HG03558 (cell line): ENCODE measurements at regions not wholly inside any gene's neighbourhood (a gene's known extent, or its start where the extent isn't known, plus 50 kb on each side); places are given as distances from the start of the nearest gene placed in this dataset.

Experiments used
- ATAC-seq: cut with Tn5 transposase; IDR thresholded peaks from one replicate; pipeline ENCODE4 v1.9.1; 2021; ENCODE audit warnings: moderate number of reproducible peaks; ENCODE audit not compliant: unreplicated experiment; ENCODE audit errors: extremely low read depth

DNA sequence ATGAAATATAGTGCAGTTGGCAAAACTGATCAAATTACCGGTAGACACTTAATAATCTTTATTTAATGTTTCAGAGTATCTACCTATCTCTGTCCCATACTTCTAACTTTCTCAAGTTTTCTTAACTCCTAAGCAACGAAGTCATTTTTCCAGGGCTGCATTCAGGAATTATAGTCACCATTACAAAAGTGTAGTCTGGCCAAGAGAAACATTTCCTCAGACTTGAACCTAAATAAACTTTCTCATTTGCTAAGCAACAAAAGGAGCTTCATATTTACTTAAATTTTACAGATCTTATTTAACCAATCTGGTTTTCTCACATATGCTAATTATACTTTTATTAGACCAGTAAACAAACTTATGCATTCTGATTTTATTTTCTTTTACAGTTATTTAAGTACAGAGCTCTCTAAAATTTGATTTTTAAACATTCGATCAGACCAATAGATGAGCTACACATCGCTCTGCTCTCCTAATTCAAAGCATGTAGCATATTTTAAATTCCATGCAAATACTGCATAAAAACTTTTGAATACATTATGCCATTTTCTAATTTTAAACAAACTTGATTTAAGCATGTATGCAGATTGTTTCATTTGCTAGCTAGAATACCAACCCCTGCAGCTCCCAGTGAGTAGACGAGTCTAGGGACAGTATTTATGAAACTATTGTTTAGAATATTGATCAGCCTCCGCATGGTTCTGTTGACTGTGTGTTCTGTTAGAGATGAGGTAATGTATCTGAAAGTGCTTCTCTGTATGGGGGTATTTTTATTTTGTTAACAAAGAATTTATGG, 201.4 kb downstream of the CHRM3 start:
- ATAC-seq: no peak

DNA sequence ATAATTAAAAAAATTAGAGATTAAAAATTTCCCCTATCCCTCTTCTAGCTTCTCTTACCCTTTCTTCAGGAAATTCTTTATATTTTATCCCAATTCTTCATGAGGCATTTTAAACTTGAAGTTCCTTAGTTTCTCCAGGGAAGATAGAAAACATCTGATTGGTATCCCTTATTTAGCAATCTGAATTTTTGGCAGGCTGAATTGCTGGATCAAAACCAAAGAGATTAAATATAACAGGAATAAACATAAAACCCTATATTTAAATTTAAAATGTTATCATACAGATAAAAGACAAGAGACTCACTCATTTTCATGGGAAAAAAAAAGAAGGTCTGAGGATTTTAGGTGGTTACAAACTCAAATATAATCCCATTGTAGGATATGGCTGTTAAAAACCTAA, 204.2 kb downstream of the CHRM3 start:
- ATAC-seq: no peak

DNA sequence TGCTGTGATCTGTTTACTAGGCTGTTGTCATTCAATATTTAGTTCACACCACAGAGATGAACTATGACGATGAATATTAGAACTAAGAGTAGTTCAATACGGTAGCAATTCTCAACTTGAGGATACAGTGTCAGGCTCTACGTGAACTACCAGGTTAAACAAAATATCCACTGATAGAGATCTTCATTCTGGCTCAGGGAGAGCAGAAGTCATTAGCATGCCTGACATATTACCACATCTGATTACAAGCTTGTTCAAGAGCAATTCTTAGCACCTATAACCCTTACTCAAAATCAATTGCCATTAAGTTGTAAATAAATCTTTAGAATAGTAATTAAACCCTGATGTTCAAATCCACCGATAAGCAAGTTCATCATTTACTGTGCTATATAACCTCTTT, 207.2 kb downstream of the CHRM3 start:
- no peak for ATAC-seq

DNA sequence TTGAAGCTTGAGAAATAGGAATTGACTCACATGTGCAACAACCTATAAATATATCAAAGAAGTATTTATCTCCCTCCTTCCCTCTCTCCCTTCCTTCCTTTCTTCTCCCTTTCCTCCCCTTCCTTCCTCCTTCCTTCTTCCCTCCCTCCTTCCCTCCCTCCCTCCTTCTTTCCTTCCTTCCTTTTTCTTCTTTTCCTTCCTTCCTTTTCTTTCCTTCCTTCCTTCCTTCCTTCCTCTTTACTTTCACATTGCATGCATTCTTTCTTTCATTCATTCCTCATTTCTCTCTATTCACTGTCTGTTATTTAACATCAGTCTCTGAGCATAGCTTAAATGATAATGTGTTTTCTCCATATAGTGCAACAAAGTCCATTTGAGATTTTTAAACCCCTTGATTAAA, 214.2 kb downstream of the CHRM3 start:
- ATAC-seq: no peak

DNA sequence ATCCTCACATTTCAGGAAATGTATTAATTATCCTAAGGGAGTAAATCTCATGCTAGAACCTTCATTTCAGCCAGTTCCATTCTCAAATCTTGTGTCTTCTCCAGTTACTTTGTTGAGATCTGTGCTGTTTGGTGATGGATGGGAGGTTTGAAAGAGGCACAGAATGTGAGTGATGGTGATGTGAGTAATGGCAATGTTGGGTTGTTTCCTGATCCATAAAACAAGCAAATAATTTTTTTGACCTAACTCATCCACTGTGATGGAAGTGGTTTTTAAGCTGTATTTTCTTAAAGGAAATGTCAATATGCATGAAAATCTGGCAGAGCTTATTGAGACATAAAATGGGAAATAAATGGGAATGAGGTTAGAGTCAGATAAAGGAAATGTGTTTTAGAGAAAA, 214.7 kb downstream of the CHRM3 start:
- no peak for ATAC-seq

DNA sequence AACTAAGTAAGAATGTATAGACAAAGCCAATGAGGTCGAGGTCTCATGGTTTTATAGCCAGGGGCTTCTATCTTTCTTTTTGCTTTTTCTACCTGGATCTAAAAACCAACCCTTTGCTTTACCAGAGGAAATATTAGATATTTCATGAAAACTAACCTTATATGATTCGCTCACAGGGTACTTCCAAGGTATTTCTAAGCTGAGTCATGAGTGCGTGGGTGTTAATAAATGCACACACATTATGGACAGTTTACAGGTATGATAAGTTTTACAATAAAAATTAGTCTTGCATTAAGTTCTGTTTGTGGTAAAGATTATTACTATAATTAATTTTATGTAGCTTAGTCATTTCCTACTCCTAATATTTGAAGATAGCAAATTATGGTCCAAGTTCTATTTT, 217.2 kb downstream of the CHRM3 start:
- ATAC-seq: no peak

DNA sequence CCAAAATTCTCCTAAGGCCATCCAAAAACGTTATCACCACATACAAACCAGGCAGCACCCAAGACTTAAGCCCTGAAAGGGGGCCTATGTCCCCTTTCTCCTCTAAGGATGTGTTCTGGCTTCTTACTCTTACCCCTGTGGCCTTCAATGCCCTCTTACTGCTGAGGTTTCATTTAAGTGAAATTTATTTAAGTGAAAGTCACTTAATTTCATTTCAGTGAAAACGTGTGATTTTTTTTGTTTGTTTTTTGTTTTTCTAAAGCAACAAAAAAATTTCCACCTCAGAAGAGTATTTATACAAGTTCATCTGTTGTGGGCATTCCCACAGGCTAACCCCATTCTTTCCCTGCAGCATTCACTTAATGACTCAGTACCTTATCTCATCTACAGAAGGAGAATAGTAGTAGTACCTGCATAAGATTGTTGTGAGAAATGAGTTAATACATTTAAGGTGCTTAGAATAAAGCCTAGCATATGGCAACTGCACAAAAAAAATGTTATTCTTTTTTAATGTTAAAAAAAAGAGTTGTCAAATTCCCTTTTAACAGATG, 220.6 kb downstream of the CHRM3 start:
- no peak for ATAC-seq

DNA sequence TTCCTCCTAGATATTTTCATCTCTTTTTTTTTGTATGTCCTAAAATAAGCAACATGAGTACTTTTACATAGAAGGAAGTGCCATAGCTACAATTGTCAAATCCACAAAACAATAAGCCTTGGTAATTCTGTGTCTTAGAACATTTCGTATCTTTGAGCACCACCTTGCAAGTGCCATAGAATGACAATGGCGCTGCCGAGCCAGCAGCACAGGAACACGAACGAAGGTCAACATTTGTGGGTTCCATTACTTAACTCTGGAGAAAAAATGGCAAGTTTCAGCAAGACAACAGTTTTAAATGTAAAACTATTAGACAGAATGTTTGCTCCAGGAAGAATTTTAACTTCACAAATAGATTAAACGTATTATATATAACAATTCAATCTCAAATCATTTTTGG, 222.1 kb downstream of the CHRM3 start:
- no peak for ATAC-seq

DNA sequence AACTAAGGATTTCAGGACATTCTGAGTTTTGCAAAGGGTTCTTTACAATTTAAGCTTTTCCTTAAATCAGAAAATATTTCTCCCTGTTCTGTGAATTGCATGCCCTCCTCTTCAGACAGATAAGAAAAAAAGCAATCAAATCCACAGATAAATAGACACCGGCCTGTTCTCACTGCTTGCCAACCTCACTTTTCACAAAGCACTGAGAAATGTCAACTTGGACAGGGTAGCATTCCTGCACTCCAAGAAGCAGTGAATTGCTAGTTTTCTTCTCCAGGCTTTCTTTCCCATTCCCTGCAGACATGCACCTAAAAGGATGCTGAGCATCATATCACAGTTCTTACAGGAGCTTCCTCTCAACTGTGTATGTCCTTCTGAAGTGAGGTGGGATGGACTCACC, 226.0 kb downstream of the CHRM3 start:
- ATAC-seq: no peak

DNA sequence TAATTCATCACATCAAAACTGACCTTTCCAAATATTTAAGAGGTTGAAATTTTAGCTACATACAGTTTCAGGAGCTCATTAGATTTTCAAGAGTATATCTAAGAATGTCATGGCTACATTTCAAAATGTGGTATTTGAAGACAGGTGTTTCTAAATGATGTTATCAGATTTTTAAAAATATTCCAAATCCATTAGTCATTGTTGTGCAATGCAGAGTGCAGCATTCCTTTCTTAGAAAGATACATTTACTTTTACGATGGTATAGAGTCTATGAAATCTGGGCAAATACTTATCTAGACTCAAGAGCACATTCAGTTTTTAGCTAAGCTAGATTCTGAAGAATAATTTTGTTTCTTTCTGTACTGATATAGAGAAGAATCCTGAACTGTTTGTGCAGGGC, 230.3 kb downstream of the CHRM3 start:
- no peak for ATAC-seq

DNA sequence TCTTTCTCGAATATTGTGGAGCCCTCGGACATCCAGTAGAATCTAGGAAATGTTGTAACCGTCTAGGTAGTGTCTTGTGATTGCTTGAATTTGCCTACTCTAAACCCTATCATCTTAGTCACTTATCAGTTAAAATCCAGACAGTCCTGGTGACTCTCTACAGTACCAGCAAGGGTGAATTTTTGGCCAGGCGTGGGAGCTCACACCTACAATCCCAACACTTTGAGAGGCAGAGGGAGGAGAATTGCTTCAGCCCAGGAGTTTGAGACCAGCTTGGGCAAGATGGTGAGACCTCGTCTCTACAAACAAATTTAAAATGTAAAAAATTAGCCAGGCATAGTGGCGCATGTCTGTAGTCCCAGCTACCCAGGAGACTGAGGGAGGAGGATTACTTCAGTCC, 230.9 kb downstream of the CHRM3 start:
- no peak for ATAC-seq

DNA sequence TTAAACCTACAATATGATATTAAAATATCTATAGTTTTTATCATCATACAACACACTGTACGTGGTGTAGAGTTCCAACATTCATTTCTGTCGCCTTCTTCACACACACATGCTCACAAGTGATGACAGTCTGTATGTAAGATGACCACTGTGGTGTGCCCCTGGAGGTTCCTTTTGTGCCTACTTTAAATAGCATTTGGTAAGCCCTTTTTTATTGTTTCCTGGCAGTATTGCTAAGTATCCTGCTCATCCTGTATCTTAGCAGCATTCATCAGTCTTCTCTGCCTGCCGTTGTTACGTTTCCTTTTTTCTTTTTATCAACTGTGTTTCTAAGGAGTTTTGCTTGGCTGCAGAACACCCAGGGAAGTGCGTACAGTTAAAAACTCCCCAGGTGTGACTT, 231.4 kb downstream of the CHRM3 start:
- no peak for ATAC-seq

DNA sequence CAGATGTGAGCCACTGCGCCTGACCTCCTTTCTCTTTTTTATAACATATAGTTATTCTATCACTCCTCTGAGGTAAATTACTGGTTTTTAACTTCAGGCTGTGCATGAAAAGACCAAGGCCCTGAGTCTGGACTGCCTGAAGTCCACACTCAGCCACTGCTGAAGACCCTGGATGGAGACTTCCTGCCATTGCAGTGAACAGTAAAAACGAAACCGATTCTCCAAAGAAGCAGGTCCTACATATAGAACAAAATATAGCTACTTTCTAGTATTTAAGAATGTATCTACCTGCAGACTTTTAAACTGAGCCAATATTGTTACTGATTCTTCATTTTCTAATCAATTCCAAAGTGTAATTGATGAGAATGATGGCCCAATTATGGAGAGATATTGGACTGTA, 232.8 kb downstream of the CHRM3 start:
- no peak for ATAC-seq

DNA sequence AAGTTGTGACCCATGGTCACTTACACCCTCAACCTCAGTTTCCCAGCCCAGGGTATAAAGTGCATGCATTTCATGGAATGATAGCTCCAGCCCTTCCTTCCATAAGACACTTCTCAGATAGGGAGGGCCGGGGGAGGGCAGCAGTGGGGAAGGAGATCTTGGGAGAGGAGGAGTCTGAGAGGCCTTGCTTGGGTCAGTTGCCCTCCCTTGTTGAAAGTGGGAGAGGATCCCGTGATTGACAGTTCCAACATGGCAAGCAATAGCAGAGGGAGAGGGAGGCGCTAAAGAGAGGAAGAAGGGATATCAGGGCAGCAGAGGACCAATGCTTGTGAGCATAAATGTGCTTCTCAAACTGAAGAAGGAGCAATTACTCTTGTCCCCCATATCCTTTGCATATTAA, 244.4 kb downstream of the CHRM3 start:
- ATAC-seq: no peak

DNA sequence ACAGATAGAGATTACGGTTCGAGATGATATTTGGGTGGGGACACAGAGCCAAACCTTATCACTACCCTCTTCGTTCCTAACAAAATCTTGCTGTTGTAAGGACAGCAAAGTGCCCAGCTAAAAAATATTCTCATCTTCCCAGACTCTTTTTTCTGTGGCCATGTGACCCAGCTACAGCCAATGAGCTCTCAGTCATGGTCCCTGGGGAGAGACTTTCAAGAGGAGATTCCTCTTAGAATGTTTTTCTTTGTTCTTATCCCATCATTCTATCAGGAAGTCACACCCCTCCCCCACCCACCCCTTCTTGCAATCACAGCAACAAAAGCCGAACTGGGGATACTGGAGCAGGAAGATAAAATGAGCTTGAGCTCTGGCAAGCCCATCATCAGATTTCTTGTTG, 247.1 kb downstream of the CHRM3 start:
- ATAC-seq: no peak

DNA sequence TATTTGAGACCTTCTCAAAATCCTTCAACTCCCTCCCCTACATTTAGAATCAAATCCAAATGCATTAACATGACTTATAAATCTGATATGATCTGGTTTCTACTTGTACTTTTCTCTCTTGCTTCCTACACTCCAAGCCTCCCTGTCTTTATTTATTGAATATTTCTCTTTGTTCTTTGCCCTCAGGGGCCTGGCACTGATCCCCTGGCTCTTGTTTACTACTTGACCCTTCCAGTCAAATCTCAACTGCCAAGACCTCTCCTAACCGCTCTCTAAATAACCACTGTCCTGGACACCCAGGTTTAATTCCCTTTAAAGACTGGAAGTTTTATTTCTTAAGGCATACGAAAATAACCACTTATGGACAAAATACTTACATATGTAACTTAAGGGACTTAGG, 248.9 kb downstream of the CHRM3 start:
- no peak for ATAC-seq

DNA sequence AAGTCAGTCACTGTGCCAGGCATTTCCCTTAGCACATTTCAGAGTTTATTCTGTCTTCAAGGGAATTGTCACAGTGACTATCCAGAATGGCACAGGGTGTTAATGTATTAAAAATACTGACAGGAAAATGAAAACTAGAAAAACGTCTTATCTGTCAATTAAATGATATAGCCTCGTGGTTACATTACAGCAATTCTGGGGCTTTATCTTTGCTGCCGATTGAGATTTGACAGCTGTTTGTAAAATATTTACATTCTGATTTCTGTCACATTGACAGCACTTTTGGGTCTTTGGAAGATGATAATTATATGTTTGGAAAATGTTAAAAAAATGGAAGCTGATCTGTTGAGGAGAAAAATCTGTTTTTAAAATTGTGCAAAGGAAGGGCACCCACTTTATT, 250.0 kb downstream of the CHRM3 start:
- ATAC-seq: no peak

DNA sequence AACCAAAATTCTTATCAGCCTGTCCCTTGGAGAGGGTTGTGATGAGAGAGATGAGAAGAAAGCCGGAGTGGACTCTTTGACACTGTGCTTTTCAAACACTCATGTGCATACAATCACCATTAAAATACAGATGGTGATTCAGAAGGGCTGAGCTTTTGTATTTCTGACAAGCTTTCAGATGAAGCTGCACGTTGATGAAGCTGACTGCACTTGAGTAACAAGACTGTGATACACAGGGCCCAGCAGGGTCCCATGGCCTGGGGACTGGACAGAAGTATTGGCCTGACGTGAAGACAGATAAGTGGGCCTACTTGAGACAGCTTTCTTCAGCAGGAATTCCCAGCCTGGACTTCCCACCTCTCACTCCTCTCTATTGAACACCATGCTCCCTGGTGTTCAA, 258.2 kb downstream of the CHRM3 start:
- ATAC-seq: no peak

DNA sequence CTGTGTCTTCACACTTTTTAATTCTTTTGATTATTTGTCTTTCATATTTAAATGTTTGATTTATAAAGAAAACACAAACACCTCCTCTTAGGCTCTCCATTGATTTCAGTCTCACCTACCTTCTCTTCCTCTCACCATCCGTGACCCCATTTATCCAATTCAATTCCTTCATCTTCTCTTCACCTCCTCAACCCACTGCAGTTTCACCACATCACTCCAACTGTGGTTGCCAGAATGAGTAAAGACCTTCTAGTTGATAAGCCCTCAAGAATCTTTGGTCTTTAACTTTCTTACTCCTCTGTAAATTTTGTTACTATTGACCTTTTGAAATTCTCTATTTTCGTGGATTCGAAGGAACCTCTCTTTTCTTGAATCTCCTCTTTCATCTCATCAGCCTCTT, 260.7 kb downstream of the CHRM3 start:
- no peak for ATAC-seq

DNA sequence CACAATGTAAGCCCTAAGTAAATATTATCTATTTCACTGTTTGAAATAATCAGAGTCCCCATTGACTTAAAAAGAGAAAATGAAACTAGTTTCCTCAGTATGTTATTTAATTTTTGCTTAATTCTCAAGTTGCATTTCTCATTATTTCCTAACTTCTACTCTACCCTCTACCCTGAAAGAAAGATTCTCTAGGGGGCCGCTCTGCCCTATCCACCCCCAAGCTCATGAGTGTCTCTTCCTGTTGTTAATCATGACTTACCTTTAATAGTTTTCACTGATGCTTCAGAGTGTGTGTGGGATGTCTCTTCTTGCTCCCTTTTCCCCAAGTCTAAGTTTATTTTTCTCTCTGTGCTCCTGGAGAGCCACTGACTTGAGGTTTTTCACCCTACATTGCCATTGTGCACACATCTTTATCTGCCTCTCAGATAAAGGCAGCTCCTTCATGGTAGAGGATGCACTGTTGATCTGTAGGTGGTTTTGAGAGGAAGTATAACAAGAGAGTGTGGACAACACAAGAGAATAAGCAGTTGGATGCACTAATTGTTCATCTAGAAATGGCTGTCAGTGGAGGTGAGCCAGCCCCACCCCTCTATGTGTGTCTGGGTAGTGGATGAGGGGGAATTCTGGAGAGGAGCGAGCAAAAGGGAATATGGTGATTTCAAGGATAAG, 261.7 kb downstream of the CHRM3 start:
- no peak for ATAC-seq

DNA sequence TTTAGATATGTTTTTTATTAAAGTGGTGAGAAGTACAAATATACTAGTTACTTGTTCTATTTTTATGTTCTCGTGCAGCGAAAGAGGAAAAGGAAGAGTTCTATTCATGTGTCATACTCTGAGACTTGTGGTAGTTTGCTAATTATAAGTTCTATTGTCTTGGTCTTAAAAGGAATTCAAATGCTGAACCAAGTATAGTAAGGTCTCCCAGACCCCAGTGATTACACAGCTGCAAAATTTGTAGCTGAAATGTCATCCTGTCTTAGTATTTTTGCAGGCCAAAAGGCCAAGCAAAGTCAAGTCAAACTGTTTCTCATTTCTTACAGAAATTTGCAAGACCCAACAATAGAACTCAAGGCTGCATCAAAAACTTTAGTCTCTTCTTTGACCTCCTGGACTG, 268.7 kb downstream of the CHRM3 start:
- no peak for ATAC-seq

DNA sequence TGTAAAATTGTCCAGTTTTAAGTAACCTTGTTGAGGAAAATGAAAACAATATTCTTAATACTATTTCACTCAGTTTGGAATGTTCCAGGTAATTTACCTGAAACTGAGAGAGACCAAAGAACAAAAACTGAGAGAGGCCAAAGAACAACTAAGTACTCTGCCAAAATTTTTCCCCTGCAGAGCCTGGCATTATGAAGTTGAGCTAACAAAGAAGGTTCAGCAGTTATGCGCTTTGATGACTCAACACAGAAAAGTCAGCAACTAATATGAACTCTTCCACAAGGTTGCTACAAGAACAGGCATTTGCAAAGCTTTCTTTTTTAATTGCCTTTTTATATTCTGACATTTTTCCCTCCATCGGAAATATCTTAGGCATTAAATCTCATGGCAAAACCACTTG, 270.9 kb downstream of the CHRM3 start:
- ATAC-seq: no peak
